Uterus (tissue), 2 donors: ENCODE measurements at regions not wholly inside any gene's neighbourhood (a gene's known extent, or its start where the extent isn't known, plus 50 kb on each side); places are given as distances from the start of the nearest gene placed in this dataset.

Source experiments
- CTCF ChIP-seq, 4 experiments: fragments of 200-600 bp in 2 of 4; fragments of 450-650 bp in 2 of 4; sonication (generic) in 2 of 4; IDR thresholded peaks; one replicate each; pipeline ENCODE4 v1.5.1; 2016 to 2019; ENCODE audit warnings: antibody characterized with exemption in 4 of 4, mild to moderate bottlenecking in 2 of 4, moderate library complexity in 1 of 4
- POLR2A ChIP-seq, 2 donors: fragments of 450-650 bp; IDR thresholded peaks; one replicate each; pipeline ENCODE4 v1.6.1; 2016; ENCODE audit warnings: antibody characterized with exemption in 2 of 2, mild to moderate bottlenecking in 1 of 2, moderate library complexity in 1 of 2

- TF ChIP-seq CTCF (IDR thresholded peaks at IDR 0.05) (no peak), POLR2A (IDR thresholded peaks at IDR 0.05) (no peak)
Observed at GRCh38 chr11:69943506-69943905, 124.3 kb upstream of the FGF3 start.
